Activated CD8-positive, alpha-beta memory T cell treated with anti-CD3 and anti-CD28 coated beads, Interleukin-2, amount 10 ng/mL, durations not matched to agents 7 days and 5 days (primary cell): ENCODE measurements at regions not wholly inside any gene's neighbourhood (a gene's known extent, or its start where the extent isn't known, plus 50 kb on each side); places are given as distances from the start of the nearest gene placed in this dataset.

ENCODE experiments used
- ATAC-seq: fragments of 150-1000 bp; cut with Tn5 transposase; one replicate; pipeline ENCODE4 v1.10.0; 2021; ENCODE audit warnings: moderate library complexity
- CTCF ChIA-PET: fragments of 350-600 bp; sonication (Branson Sonifier 250); formaldehyde crosslinking; loops from one replicate; lab custom pipeline; 2021; ENCODE audit warnings: antibody characterized with exemption; lab: Charles Lee
- DNase-seq: peaks from one replicate; pipeline ENCODE4 v3.0.0-alpha.2; 2020
- H3K27ac Mint-ChIP-seq: one replicate; pipeline ENCODE4 v1.8.0; 2021; ENCODE audit warnings: mild to moderate bottlenecking, mixed read lengths
- H3K27me3 Mint-ChIP-seq: one replicate; pipeline ENCODE4 v1.8.0; 2021; ENCODE audit warnings: mixed read lengths
- H3K36me3 Mint-ChIP-seq: one replicate; pipeline ENCODE4 v1.8.0; 2021; ENCODE audit warnings: mild to moderate bottlenecking, mixed read lengths
- H3K4me1 Mint-ChIP-seq: one replicate; pipeline ENCODE4 v1.8.0; 2021; ENCODE audit warnings: mixed read lengths
- H3K4me3 Mint-ChIP-seq: one replicate; pipeline ENCODE4 v1.8.0; 2021; ENCODE audit warnings: mild to moderate bottlenecking, moderate library complexity, mixed read lengths
- H3K9me3 Mint-ChIP-seq: one replicate; pipeline ENCODE4 v1.8.0; 2022; ENCODE audit warnings: low read depth, mixed read lengths

GRCh38 chr11:70719516-70719915 is 321.2 kb downstream of the CTTN start:
- no peak for ATAC-seq
- Mint-ChIP-seq H3K36me3 (no peaks in the 10 kb centered on the region), H3K4me3 (no peak overlapping the region), H3K27ac (no peak overlapping the region), H3K27me3 (peaks cover 10% of the 10 kb centered on the region), H3K9me3 (no peaks in the 10 kb centered on the region), H3K4me1 (peaks cover 3% of the 10 kb centered on the region)
- CTCF ChIA-PET = no interaction called here
- no peak for DNase-seq

- DNase-seq (no peak), ATAC-seq (no peak)
- H3K9me3 Mint-ChIP-seq = no peaks in the 10 kb centered on the region
- H3K27me3 Mint-ChIP-seq = peaks cover 10% of the 10 kb centered on the region
- no peak overlapping the region for H3K27ac Mint-ChIP-seq
- CTCF ChIA-PET = no interaction called here
- no peak overlapping the region for H3K4me3 Mint-ChIP-seq
- H3K36me3 Mint-ChIP-seq = no peaks in the 10 kb centered on the region
- H3K4me1 Mint-ChIP-seq = peaks cover 3% of the 10 kb centered on the region
Measured at GRCh38 chr11:70720281-70720680, 322.0 kb downstream of the CTTN start.

- Mint-ChIP-seq H3K4me1 (peaks cover 3% of the 10 kb centered on the region), H3K9me3 (no peaks in the 10 kb centered on the region), H3K4me3 (no peak overlapping the region), H3K36me3 (no peaks in the 10 kb centered on the region), H3K27ac (no peak overlapping the region), H3K27me3 (peaks cover 10% of the 10 kb centered on the region)
- DNase-seq (no peak), ATAC-seq (no peak)
- CTCF ChIA-PET = no interaction called here
Measured at GRCh38 chr11:70721006-70721405, 322.7 kb downstream of the CTTN start.

- H3K27me3 Mint-ChIP-seq = no peaks in the 10 kb centered on the region
- DNase-seq (no peak), ATAC-seq (no peak)
- no peak overlapping the region for H3K4me3 Mint-ChIP-seq
- H3K9me3 Mint-ChIP-seq = no peaks in the 10 kb centered on the region
- CTCF ChIA-PET = no interaction called here
- no peaks in the 10 kb centered on the region for H3K4me1 Mint-ChIP-seq
- no peak overlapping the region for H3K27ac Mint-ChIP-seq
- no peaks in the 10 kb centered on the region for H3K36me3 Mint-ChIP-seq
Measured at GRCh38 chr11:70725278-70725677, 326.9 kb downstream of the CTTN start.

- H3K27ac Mint-ChIP-seq = no peak overlapping the region
- no peaks in the 10 kb centered on the region for H3K4me1 Mint-ChIP-seq
- H3K27me3 Mint-ChIP-seq = no peaks in the 10 kb centered on the region
- ATAC-seq = no peak
- H3K36me3 Mint-ChIP-seq = no peaks in the 10 kb centered on the region
- no peak for DNase-seq
- H3K9me3 Mint-ChIP-seq = no peaks in the 10 kb centered on the region
- CTCF ChIA-PET = no interaction called here
- H3K4me3 Mint-ChIP-seq = no peak overlapping the region
Measured at GRCh38 chr11:70725739-70726138, 327.4 kb downstream of the CTTN start.

GRCh38 chr11:70727021-70727420 is 328.7 kb downstream of the CTTN start:
- no peaks in the 10 kb centered on the region for H3K9me3 Mint-ChIP-seq
- no peak for ATAC-seq
- CTCF ChIA-PET = no interaction called here

GRCh38 chr11:70727899-70728620 is 329.7 kb downstream of the CTTN start:
- ATAC-seq (no peak), DNase-seq (no peak)
- Mint-ChIP-seq H3K27ac (no peak overlapping the region), H3K4me1 (no peaks in the 10 kb centered on the region), H3K4me3 (no peak overlapping the region), H3K27me3 (no peaks in the 10 kb centered on the region), H3K36me3 (no peaks in the 10 kb centered on the region), H3K9me3 (no peaks in the 10 kb centered on the region)
- CTCF ChIA-PET = no interaction called here

More at GRCh38 chr11:70727021-70727420, 328.7 kb downstream of the CTTN start:
- H3K36me3 Mint-ChIP-seq = no peaks in the 10 kb centered on the region
- no peak overlapping the region for H3K4me3 Mint-ChIP-seq
- H3K4me1 Mint-ChIP-seq = no peaks in the 10 kb centered on the region
- no peaks in the 10 kb centered on the region for H3K27me3 Mint-ChIP-seq
- H3K27ac Mint-ChIP-seq = no peak overlapping the region
- DNase-seq = no peak

- no peaks in the 10 kb centered on the region for H3K9me3 Mint-ChIP-seq
- no peak overlapping the region for H3K4me3 Mint-ChIP-seq
- CTCF ChIA-PET = no interaction called here
- no peaks in the 10 kb centered on the region for H3K36me3 Mint-ChIP-seq
- H3K27me3 Mint-ChIP-seq = no peaks in the 10 kb centered on the region
- ATAC-seq = no peak
- H3K27ac Mint-ChIP-seq = no peak overlapping the region
- no peak for DNase-seq
- H3K4me1 Mint-ChIP-seq = no peaks in the 10 kb centered on the region
Measured at GRCh38 chr11:70729949-70730348, 331.6 kb downstream of the CTTN start.

- H3K4me1 Mint-ChIP-seq = no peaks in the 10 kb centered on the region
- no peaks in the 10 kb centered on the region for H3K27me3 Mint-ChIP-seq
- DNase-seq = no peak
- no peak overlapping the region for H3K27ac Mint-ChIP-seq
- no peak for ATAC-seq
- H3K36me3 Mint-ChIP-seq = no peaks in the 10 kb centered on the region
- CTCF ChIA-PET = no interaction called here
- H3K4me3 Mint-ChIP-seq = no peak overlapping the region
- H3K9me3 Mint-ChIP-seq = no peaks in the 10 kb centered on the region
Measured at GRCh38 chr11:70730411-70730810, 332.1 kb downstream of the CTTN start.

GRCh38 chr11:70731271-70732022 is 333.1 kb downstream of the CTTN start:
- H3K4me1 Mint-ChIP-seq = no peaks in the 10 kb centered on the region
- H3K9me3 Mint-ChIP-seq = no peaks in the 10 kb centered on the region
- H3K36me3 Mint-ChIP-seq = no peaks in the 10 kb centered on the region
- DNase-seq = no peak
- H3K27ac Mint-ChIP-seq = no peak overlapping the region
- no peak overlapping the region for H3K4me3 Mint-ChIP-seq
- H3K27me3 Mint-ChIP-seq = no peaks in the 10 kb centered on the region
- CTCF ChIA-PET = no interaction called here
- ATAC-seq = no peak

- Mint-ChIP-seq H3K27ac (no peak overlapping the region), H3K4me3 (no peak overlapping the region), H3K9me3 (no peaks in the 10 kb centered on the region), H3K36me3 (no peaks in the 10 kb centered on the region), H3K4me1 (no peaks in the 10 kb centered on the region), H3K27me3 (no peaks in the 10 kb centered on the region)
- CTCF ChIA-PET = no interaction called here
- DNase-seq (no peak), ATAC-seq (no peak)
Measured at GRCh38 chr11:70732023-70732880, 333.9 kb downstream of the CTTN start.

GRCh38 chr11:70732881-70733196 is 334.5 kb downstream of the CTTN start:
- Mint-ChIP-seq H3K27me3 (no peaks in the 10 kb centered on the region), H3K36me3 (no peaks in the 10 kb centered on the region), H3K4me3 (no peak overlapping the region), H3K9me3 (no peaks in the 10 kb centered on the region), H3K4me1 (no peaks in the 10 kb centered on the region), H3K27ac (no peak overlapping the region)
- CTCF ChIA-PET = no interaction called here
- ATAC-seq = no peak
- no peak for DNase-seq

- Mint-ChIP-seq H3K27ac (no peak overlapping the region), H3K27me3 (no peaks in the 10 kb centered on the region), H3K4me1 (no peaks in the 10 kb centered on the region), H3K9me3 (no peaks in the 10 kb centered on the region), H3K36me3 (no peaks in the 10 kb centered on the region), H3K4me3 (no peak overlapping the region)
- ATAC-seq (no peak), DNase-seq (no peak)
- CTCF ChIA-PET = no interaction called here
Measured at GRCh38 chr11:70733327-70734325, 335.3 kb downstream of the CTTN start.
